Muscle of arm (tissue), 1 donor: ENCODE measurements at regions not wholly inside any gene's neighbourhood (a gene's known extent, or its start where the extent isn't known, plus 50 kb on each side); places are given as distances from the start of the nearest gene placed in this dataset.

Source experiments
- DNase-seq: peaks from one replicate; pipeline ENCODE4 v3.0.0-alpha.2; 2013

GRCh38 chr12:24083838-24084237 is 134.4 kb upstream of the SOX5 start:
- DNase-seq = no peak

- DNase-seq = no peak
These were observed 132.1 kb upstream of the SOX5 start for GRCh38 chr12:24081606-24082005.

GRCh38 chr12:24081092-24081529 is 131.6 kb upstream of the SOX5 start:
- DNase-seq = no peak

- DNase-seq = no peak
These were observed 131.0 kb upstream of the SOX5 start for GRCh38 chr12:24080465-24080864.

- DNase-seq = no peak
These were observed 129.6 kb upstream of the SOX5 start for GRCh38 chr12:24079083-24079482.

GRCh38 chr12:24078318-24078765 is 128.9 kb upstream of the SOX5 start:
- no peak for DNase-seq

GRCh38 chr12:24077161-24077560 is 127.7 kb upstream of the SOX5 start:
- DNase-seq = no peak

- DNase-seq = no peak
These were observed 126.2 kb upstream of the SOX5 start for GRCh38 chr12:24075650-24076049.

GRCh38 chr12:24073170-24073810 is 123.8 kb upstream of the SOX5 start:
- DNase-seq = no peak

- DNase-seq = no peak
These were observed 122.8 kb upstream of the SOX5 start for GRCh38 chr12:24072302-24072701.

GRCh38 chr12:24071842-24072241 is 122.4 kb upstream of the SOX5 start:
- DNase-seq = no peak

- no peak for DNase-seq
These were observed 120.3 kb upstream of the SOX5 start for GRCh38 chr12:24069532-24070395.

- no peak for DNase-seq
These were observed 117.4 kb upstream of the SOX5 start for GRCh38 chr12:24066865-24067264.

- DNase-seq = no peak
These were observed 116.6 kb upstream of the SOX5 start for GRCh38 chr12:24066097-24066496.

GRCh38 chr12:24062642-24063245 is 113.3 kb upstream of the SOX5 start:
- DNase-seq = no peak

GRCh38 chr12:24060089-24060488 is 110.6 kb upstream of the SOX5 start:
- no peak for DNase-seq

- no peak for DNase-seq
These were observed 108.5 kb upstream of the SOX5 start for GRCh38 chr12:24057920-24058476.

GRCh38 chr12:24055747-24056146 is 106.3 kb upstream of the SOX5 start:
- no peak for DNase-seq

- no peak for DNase-seq
These were observed 104.9 kb upstream of the SOX5 start for GRCh38 chr12:24054416-24054815.

- DNase-seq = no peak
These were observed 100.3 kb upstream of the SOX5 start for GRCh38 chr12:24049728-24050127.

GRCh38 chr12:24049101-24049500 is 99.6 kb upstream of the SOX5 start:
- no peak for DNase-seq

GRCh38 chr12:24048446-24048845 is 99.0 kb upstream of the SOX5 start:
- DNase-seq = no peak

GRCh38 chr12:24047326-24047725 is 97.9 kb upstream of the SOX5 start:
- no peak for DNase-seq
